ENCODE measurements at regions not wholly inside any gene's neighbourhood (a gene's known extent, or its start where the extent isn't known, plus 50 kb on each side); places are given as distances from the start of the nearest gene placed in this dataset.
"Not testable (repeated sequence)": the region's sequence is repeated elsewhere in the genome, so short reads cannot be mapped to it uniquely, and the experiment has no call there.

- peaks cover 0 to 58% (median 0%) of the 10 kb centered on the region in 3 donors for H3K36me3 ChIP-seq
- H3K4me3 ChIP-seq; H3K27me3 ChIP-seq; H3K27ac ChIP-seq; H3K9me3 ChIP-seq; DNase-seq (ENCODE audit: low spot score in 2 of 2); H3K4me1 ChIP-seq: not testable (repeated sequence)
- 96 to 97% methylated on average over 1 of the region's 1 CpG for WGBS, 2 donors
Measured at GRCh38 chr9:85843949-85844348, 97.0 kb upstream of the NAA35 start.

GRCh38 chr9:85847782-85848181 is 93.2 kb upstream of the NAA35 start:
- DNase-seq (ENCODE audit: low spot score in 2 of 2); H3K4me3 ChIP-seq; H3K27ac ChIP-seq; H3K4me1 ChIP-seq; H3K27me3 ChIP-seq; H3K9me3 ChIP-seq: not testable (repeated sequence)
- H3K36me3 ChIP-seq: peaks cover 0 to 65% (median 0%) of the 10 kb centered on the region in 3 donors
- 90 to 93% methylated on average over 2 of the region's 2 CpGs for WGBS, 2 donors

GRCh38 chr9:85858056-85858750 is 82.7 kb upstream of the NAA35 start:
- no peak overlapping the region for H3K27ac ChIP-seq
- H3K9me3 ChIP-seq: no peaks in the 10 kb centered on the region
- DNase-seq (ENCODE audit: low spot score in 2 of 2): no peak
- H3K36me3 ChIP-seq: peaks cover 0 to 32% (median 0%) of the 10 kb centered on the region in 3 donors
- H3K4me1 ChIP-seq: peaks cover 0 to 5% (median 0%) of the 10 kb centered on the region in 4 donors
- 43 to 60% methylated on average over 5 of the region's 5 CpGs for WGBS, 2 donors
- TF ChIP-seq EP300 (IDR thresholded peaks at IDR 0.05) (no peak), CTCF (IDR thresholded peaks at IDR 0.05) (no peak), POLR2A (IDR thresholded peaks at IDR 0.05) (no peak)
- H3K4me3 ChIP-seq: no peak overlapping the region
- H3K27me3 ChIP-seq: no peaks in the 10 kb centered on the region

- no peaks in the 10 kb centered on the region for H3K9me3 ChIP-seq
- no peak for TF ChIP-seq EP300 (IDR thresholded peaks at IDR 0.05)
- TF ChIP-seq POLR2A (IDR thresholded peaks at IDR 0.05): no peak
- TF ChIP-seq CTCF (IDR thresholded peaks at IDR 0.05): no peak
- no peak overlapping the region for H3K4me3 ChIP-seq
- H3K4me1 ChIP-seq: peaks cover 0 to 5% (median 0%) of the 10 kb centered on the region in 4 donors
- 50 to 69% methylated on average over 1 of the region's 1 CpG for WGBS, 2 donors
- H3K27me3 ChIP-seq: no peaks in the 10 kb centered on the region
- H3K27ac ChIP-seq: no peak overlapping the region
- H3K36me3 ChIP-seq: peaks cover 0 to 32% (median 0%) of the 10 kb centered on the region in 3 donors
- DNase-seq (ENCODE audit: low spot score in 2 of 2): no peak
Measured at GRCh38 chr9:85859765-85860164, 81.2 kb upstream of the NAA35 start.

GRCh38 chr9:85861882-85862281 is 79.1 kb upstream of the NAA35 start:
- not testable (repeated sequence) for H3K27me3 ChIP-seq; H3K27ac ChIP-seq; DNase-seq (ENCODE audit: low spot score in 2 of 2); H3K4me3 ChIP-seq; H3K4me1 ChIP-seq; H3K9me3 ChIP-seq
- 98 to 99% methylated on average over 5 of the region's 5 CpGs for WGBS, 2 donors
- H3K36me3 ChIP-seq: peaks cover 0 to 26% (median 0%) of the 10 kb centered on the region in 3 donors

GRCh38 chr9:85863875-85864274 is 77.1 kb upstream of the NAA35 start:
- DNase-seq (ENCODE audit: low spot score in 2 of 2): no peak
- no peak overlapping the region for H3K27ac ChIP-seq
- no peaks in the 10 kb centered on the region for H3K9me3 ChIP-seq
- no peaks in the 10 kb centered on the region for H3K4me1 ChIP-seq
- WGBS, 2 donors: 94 to 100% methylated on average over 2 of the region's 2 CpGs
- no peak overlapping the region for H3K4me3 ChIP-seq
- no peaks in the 10 kb centered on the region for H3K27me3 ChIP-seq
- TF ChIP-seq EP300 (IDR thresholded peaks at IDR 0.05) (no peak), CTCF (IDR thresholded peaks at IDR 0.05) (no peak), POLR2A (IDR thresholded peaks at IDR 0.05) (no peak)
- peaks cover 0 to 15% (median 0%) of the 10 kb centered on the region in 3 donors for H3K36me3 ChIP-seq

- no peak for DNase-seq (ENCODE audit: low spot score in 2 of 2)
- H3K36me3 ChIP-seq: peaks cover 0 to 5% (median 0%) of the 10 kb centered on the region in 3 donors
- H3K27me3 ChIP-seq: no peaks in the 10 kb centered on the region
- no peaks in the 10 kb centered on the region for H3K9me3 ChIP-seq
- no peak overlapping the region for H3K27ac ChIP-seq
- no peaks in the 10 kb centered on the region for H3K4me1 ChIP-seq
- no peak for TF ChIP-seq EP300 (IDR thresholded peaks at IDR 0.05)
- no peak for TF ChIP-seq POLR2A (IDR thresholded peaks at IDR 0.05)
- TF ChIP-seq CTCF (IDR thresholded peaks at IDR 0.05): no peak
- WGBS, 2 donors: 70% methylated on average over 2 of the region's 2 CpGs
- no peak overlapping the region for H3K4me3 ChIP-seq
Measured at GRCh38 chr9:85871008-85871407, 69.9 kb upstream of the NAA35 start.

- H3K27ac ChIP-seq; H3K27me3 ChIP-seq; H3K4me1 ChIP-seq; H3K9me3 ChIP-seq; H3K36me3 ChIP-seq; DNase-seq (ENCODE audit: low spot score in 2 of 2); H3K4me3 ChIP-seq: not testable (repeated sequence)
- WGBS, 2 donors: 38 to 48% methylated on average over 5 of the region's 5 CpGs
Measured at GRCh38 chr9:85871683-85872082, 69.3 kb upstream of the NAA35 start.

All from tibial nerve (tissue), 4 donors.